MG63 (cell line): ENCODE measurements at regions not wholly inside any gene's neighbourhood (a gene's known extent, or its start where the extent isn't known, plus 50 kb on each side); places are given as distances from the start of the nearest gene placed in this dataset.
"Not testable (repeated sequence)": the region's sequence is repeated elsewhere in the genome, so short reads cannot be mapped to it uniquely, and the experiment has no call there.

ENCODE experiments used
- DNase-seq: peaks from one replicate; pipeline ENCODE4 v3.0.0-alpha.2; 2020
- H3K27me3 ChIP-seq: fragments of 250-450 bp; sonication (Bioruptor Pico); 2 replicates; pipeline ENCODE4 v1.5.1; 2020; ENCODE audit warnings: mild to moderate bottlenecking, moderate library complexity
- H3K36me3 ChIP-seq: fragments of 250-450 bp; sonication (Bioruptor Pico); 2 replicates; pipeline ENCODE4 v1.5.1; 2020; ENCODE audit warnings: mild to moderate bottlenecking, moderate library complexity
- H3K4me3 ChIP-seq: fragments of 250-450 bp; sonication (Bioruptor Pico); 2 replicates; pipeline ENCODE4 v1.5.1; 2020; ENCODE audit warnings: mild to moderate bottlenecking, moderate library complexity
- H3K9me3 ChIP-seq: fragments of 250-450 bp; sonication (Bioruptor Pico); 2 replicates; pipeline ENCODE4 v1.5.1; 2020; ENCODE audit warnings: mild to moderate bottlenecking, moderate library complexity

DNA sequence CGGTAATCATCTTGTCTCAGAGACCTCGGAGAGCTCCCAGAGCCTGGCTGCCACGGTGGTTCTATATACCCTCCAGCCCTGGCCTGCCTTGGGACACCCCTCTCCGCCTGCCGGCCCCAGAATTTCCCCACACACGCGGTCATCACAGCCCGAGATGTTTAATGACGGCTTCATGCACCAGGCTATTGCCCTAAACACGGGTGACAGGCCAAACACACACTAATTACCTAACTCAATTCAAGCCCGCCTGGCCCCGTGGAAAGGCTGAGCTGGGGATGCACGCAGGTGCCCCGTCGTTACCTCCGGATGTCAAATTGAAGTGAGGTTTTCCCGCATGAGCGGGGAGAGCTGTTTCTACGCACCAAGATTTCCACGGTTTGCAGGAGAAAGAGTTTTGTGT lies 72.9 kb upstream of the PPP2R3B start:
- Histone ChIP-seq H3K36me3 (no peaks in the 10 kb centered on the region), H3K27me3 (no peaks in the 10 kb centered on the region), H3K4me3 (no peak overlapping the region), H3K9me3 (no peaks in the 10 kb centered on the region)
- no peak for DNase-seq

DNA sequence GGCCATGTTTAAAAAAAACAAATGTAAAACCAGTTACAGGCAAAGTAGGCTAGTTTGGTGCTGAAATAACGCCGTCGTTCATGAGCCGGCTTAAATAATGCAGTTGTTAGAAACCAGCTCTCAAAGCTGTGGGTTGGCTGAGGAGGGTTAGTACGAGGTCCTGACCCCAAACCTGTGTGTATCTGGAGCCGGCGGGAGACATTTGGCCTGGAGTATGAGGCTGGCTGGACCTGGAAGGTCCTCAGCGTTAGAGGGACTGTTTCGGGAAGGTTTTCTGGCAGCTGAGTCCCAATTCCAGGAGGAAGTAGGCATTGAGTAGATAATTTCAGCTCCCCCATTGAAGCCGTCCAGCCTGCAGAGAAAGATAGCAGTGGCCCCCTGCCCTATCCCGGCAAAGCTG lies 73.4 kb upstream of the PPP2R3B start:
- H3K9me3 ChIP-seq, result no peaks in the 10 kb centered on the region
- DNase-seq, result no peak

DNA sequence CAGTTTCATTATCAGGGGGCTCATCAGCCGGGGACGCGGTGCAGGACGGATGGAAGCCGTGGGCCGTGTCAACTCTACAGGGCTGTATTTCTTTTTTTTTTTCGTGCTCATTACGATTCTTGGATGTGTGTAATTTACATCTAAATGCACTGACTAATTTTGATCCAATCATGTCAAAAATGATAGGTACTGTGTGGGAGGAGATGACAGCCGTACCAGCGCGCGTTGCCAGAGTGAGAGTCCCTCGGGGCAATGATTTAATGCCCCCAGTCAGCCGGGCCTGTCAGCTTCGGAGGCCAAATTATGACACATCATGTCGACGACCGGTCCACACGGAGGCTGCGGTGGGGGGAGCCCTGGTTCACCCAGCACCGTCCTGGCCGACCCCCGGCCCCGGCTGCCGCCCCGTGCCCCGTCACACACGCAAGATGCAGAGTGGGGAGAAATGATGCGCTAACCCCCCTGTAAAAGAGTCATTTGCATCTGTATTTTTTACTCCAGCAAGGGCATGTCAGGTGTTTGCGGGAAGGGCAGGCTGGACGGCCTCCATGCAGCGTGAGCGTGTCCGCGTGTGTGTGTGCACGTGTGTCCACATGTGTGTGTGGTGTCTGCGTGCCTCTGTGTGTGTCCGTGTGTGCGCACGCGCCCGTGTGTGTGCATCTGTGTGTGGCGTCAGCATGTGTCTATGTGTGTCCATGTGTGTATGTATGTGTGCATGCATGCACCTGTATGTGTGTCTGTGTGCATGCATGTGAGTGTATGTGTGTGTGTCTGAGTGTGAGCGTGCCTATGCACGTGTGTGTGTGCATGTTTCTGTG lies 74.3 kb upstream of the PPP2R3B start:
- H3K27me3 ChIP-seq, result no peaks in the 10 kb centered on the region
- no peaks in the 10 kb centered on the region for H3K36me3 ChIP-seq
- no peak for DNase-seq
- H3K9me3 ChIP-seq, result no peaks in the 10 kb centered on the region
- H3K4me3 ChIP-seq, result no peak overlapping the region

More for the DNA sequence above, 73.4 kb upstream of the PPP2R3B start:
- no peaks in the 10 kb centered on the region for H3K27me3 ChIP-seq
- H3K4me3 ChIP-seq, result no peak overlapping the region
- no peaks in the 10 kb centered on the region for H3K36me3 ChIP-seq

- H3K36me3 ChIP-seq, result no peaks in the 10 kb centered on the region
- no peaks in the 10 kb centered on the region for H3K27me3 ChIP-seq
- no peak overlapping the region for H3K4me3 ChIP-seq
- DNase-seq, result no peak
- H3K9me3 ChIP-seq, result no peaks in the 10 kb centered on the region
Observed at GRCh38 chrX:462853-463252, 76.1 kb upstream of the PPP2R3B start.

- Histone ChIP-seq H3K4me3 (no peak overlapping the region), H3K27me3 (no peaks in the 10 kb centered on the region), H3K9me3 (no peaks in the 10 kb centered on the region), H3K36me3 (no peaks in the 10 kb centered on the region)
- no peak for DNase-seq
Observed at GRCh38 chrX:465418-466215, 78.9 kb upstream of the PPP2R3B start.

- not testable (repeated sequence) for H3K27me3 ChIP-seq
Observed at GRCh38 chrX:466836-467235, 80.1 kb upstream of the PPP2R3B start.

GRCh38 chrX:467686-468085 lies 81.0 kb upstream of the PPP2R3B start:
- H3K36me3 ChIP-seq, H3K27me3 ChIP-seq, DNase-seq, H3K4me3 ChIP-seq, H3K9me3 ChIP-seq: not testable (repeated sequence)

More at GRCh38 chrX:466836-467235, 80.1 kb upstream of the PPP2R3B start:
- not testable (repeated sequence) for H3K9me3 ChIP-seq, H3K36me3 ChIP-seq, DNase-seq, H3K4me3 ChIP-seq

DNA sequence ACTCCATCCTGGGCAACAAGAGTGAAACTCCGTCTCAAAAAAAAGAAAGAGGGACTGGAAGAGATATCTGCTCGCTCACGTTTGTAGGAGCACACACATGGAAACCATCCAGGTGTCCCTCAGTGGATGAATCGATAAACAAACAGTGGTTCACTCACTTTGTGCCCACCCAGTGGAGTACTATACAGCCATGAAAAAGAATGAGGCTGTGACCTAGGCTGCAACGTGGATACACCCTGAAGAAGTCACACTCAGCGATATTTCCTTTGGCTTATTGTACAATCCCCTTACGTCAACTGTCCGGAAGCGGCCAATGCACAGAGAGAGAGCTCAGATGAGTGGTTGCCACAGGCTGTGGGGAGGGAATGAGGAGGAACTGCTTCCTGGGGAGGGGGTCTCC lies 82.3 kb upstream of the PPP2R3B start:
- DNase-seq, result no peak
- Histone ChIP-seq H3K27me3 (no peaks in the 10 kb centered on the region), H3K4me3 (no peak overlapping the region), H3K36me3 (no peaks in the 10 kb centered on the region), H3K9me3 (no peaks in the 10 kb centered on the region)

DNA sequence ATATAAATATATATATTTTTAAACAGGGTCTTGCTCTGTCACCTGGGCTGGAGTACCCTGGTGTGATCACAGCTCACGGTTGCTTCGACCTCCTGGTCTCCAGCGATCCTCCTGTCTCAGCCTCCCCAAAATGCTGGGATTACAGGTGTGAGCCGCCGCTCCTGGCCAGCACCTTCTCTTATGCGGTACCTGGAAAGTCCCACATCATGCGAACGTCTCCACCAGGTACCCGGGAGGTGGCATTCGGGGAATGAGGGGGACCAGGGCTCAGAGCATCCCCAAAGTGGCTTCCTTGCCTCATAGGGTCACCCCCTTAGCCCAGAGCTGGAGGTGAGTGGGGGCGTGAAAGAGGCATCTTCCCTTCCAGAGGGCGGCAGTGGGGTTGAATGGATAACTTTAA lies 84.0 kb upstream of the PPP2R3B start:
- Histone ChIP-seq H3K36me3 (no peaks in the 10 kb centered on the region), H3K4me3 (no peak overlapping the region), H3K27me3 (no peaks in the 10 kb centered on the region), H3K9me3 (no peaks in the 10 kb centered on the region)
- no peak for DNase-seq

GRCh38 chrX:471281-471680 lies 84.6 kb upstream of the PPP2R3B start:
- Histone ChIP-seq H3K27me3 (no peaks in the 10 kb centered on the region), H3K4me3 (peak overlapping the region; percentile 13), H3K36me3 (no peaks in the 10 kb centered on the region), H3K9me3 (no peaks in the 10 kb centered on the region)
- DNase-seq, result no peak

DNA sequence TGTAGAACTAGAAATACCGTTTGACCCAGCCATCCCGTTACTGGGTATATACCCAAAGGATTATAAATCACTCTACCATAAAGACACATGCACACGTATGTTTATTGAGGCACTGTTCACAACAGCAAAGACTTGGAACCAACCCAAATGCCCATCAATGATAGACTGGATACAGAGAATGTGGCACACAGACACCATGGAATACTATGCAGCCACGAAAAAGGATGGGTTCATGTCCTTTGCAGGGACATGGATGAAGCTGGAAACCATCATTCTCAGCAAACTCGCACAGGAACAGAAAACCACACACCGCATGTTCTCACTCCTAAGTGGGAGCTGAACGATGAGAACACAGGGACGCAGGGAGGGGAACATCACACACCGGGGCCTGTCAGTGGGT lies 85.6 kb upstream of the PPP2R3B start:
- not testable (repeated sequence) for DNase-seq, H3K9me3 ChIP-seq, H3K36me3 ChIP-seq

GRCh38 chrX:475926-476723 lies 89.4 kb upstream of the PPP2R3B start:
- Histone ChIP-seq H3K4me3 (no peak overlapping the region), H3K9me3 (no peaks in the 10 kb centered on the region), H3K27me3 (no peaks in the 10 kb centered on the region), H3K36me3 (no peaks in the 10 kb centered on the region)
- peak; percentile 65 for DNase-seq

More for the DNA sequence above, 85.6 kb upstream of the PPP2R3B start:
- not testable (repeated sequence) for H3K4me3 ChIP-seq, H3K27me3 ChIP-seq

DNA sequence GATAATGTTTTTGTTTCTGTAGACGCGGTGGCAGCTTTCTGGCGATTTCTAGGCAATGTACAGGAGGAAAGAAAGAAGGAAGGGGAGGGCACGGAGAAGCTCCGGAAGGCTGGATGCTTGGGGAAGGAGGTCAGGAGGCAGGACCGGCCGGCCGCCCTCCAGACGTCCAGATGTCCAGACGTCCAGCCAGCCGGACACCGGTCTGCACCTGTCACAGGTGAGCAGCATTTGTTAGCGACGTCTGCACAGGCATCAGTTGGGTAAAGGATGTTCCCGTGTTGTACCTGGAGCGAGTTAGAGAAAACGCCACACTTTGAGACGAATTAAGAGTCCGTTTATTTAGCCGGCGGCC lies 90.0 kb upstream of the PPP2R3B start:
- Histone ChIP-seq H3K27me3 (no peaks in the 10 kb centered on the region), H3K9me3 (no peaks in the 10 kb centered on the region), H3K4me3 (no peak overlapping the region), H3K36me3 (no peaks in the 10 kb centered on the region)
- DNase-seq, result no peak

DNA sequence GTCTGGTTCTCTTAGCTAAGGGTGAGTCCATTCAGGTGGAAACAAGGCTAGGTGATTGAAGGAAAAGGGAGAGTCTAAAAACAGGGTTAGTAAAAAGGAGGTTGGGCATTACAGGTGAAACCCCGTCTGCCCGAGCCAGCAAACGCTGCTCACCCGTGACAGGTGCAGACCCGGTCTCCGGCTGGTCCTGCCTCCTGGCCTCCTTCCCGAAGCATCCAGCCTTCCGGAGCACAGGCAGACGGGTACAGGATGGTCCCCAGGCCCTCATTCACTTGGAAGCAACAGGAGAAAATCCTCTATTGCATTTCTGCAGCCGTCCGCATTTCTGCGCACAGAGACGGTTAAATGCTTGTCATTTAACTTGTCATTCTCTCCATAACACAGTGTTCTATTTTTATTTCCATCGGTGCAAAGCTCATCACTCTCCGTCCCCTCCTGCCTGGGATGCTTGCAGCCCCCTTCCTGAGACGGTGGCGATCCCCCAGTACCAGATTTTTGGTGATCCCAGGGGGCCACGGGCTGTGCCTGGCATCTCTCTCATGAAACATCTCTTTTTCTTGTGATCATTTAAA lies 90.8 kb upstream of the PPP2R3B start:
- H3K9me3 ChIP-seq, result no peaks in the 10 kb centered on the region
- H3K4me3 ChIP-seq, result no peak overlapping the region
- no peak for DNase-seq
- H3K27me3 ChIP-seq, result no peaks in the 10 kb centered on the region
- no peaks in the 10 kb centered on the region for H3K36me3 ChIP-seq

DNA sequence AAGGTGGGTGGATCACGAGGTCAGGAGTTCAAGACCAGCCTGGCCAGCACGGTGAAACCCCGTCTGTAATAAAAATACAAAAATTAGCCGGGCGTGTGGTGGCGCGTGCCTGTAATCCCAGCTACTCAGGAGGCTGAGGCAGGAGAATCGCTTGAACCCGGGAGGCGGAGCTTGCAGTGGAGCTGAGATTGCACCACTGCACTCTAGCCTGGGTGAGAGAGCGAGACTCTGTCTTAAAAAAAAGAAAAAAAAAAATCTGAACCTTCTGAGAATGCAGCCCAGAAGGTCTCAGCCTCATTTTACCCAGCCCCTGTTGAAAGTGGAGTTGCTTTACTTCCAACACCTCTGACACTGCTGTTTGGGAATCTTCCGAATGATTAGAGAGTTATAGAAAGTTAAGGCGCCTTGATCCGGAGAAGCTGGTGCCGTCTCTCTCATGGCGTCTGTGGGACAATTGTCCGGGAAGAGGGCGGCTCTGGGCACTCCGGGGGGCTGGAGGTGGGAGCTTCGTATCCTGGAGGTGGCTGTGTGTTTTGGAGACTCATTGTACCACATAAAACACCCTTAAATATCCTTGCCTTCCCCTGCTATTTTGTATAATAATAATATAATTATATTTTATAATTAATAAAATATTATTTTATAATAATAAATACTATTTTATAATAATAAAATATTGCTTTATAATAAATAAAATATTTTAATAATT lies 92.7 kb upstream of the PPP2R3B start:
- H3K9me3 ChIP-seq, result no peaks in the 10 kb centered on the region
- H3K4me3 ChIP-seq, result no peak overlapping the region
- no peak for DNase-seq
- no peaks in the 10 kb centered on the region for H3K36me3 ChIP-seq
- no peaks in the 10 kb centered on the region for H3K27me3 ChIP-seq

DNA sequence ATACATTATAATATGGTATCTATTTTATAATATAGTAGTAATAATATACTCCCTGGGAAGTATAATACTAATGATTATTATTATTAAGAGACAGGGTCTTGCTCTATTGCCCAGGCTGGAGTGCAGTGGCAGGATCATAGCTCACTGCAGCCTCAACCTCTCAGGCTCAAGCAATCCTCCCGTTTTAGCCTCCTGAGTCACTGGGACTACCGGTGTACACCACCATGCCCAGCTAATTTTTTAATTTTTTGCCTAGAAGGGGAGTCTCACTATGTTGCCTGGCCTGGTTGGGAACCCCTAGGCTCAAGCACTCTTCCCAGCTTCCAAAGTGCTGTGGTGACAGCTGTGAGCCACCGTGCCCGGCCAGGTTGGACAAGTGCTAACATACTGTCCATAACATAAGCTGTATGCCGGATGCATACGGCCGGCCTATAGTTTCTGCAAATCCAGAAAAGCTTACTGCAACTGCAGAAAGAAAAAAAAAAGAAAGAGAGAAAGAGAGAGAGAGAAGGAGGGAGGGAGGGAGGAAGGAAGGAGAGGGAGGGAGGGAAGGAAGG lies 94.2 kb upstream of the PPP2R3B start:
- no peaks in the 10 kb centered on the region for H3K9me3 ChIP-seq
- H3K4me3 ChIP-seq, result no peak overlapping the region
- H3K36me3 ChIP-seq, result no peaks in the 10 kb centered on the region
- DNase-seq, result no peak
- no peaks in the 10 kb centered on the region for H3K27me3 ChIP-seq
